ENCODE measurements at regions not wholly inside any gene's neighbourhood (a gene's known extent, or its start where the extent isn't known, plus 50 kb on each side); places are given as distances from the start of the nearest gene placed in this dataset.
A peak's percentile ranks its signal among the peaks of the same experiment; 100 is the strongest.

- no peaks in the 10 kb centered on the region for H3K4me1 ChIP-seq
- DNase-seq (ENCODE audit: low spot score in 2 of 2), result peak in 1 of 2 donors; percentile 16
- intact Hi-C loops (cut with DNase I), result no loop called here
- H3K36me3 ChIP-seq, result no peaks in the 10 kb centered on the region
- H3K27ac ChIP-seq, result no peak overlapping the region
- no peak for TF ChIP-seq CTCF (IDR thresholded peaks at IDR 0.05)
- no peaks in the 10 kb centered on the region for H3K27me3 ChIP-seq
- no peaks in the 10 kb centered on the region for H3K9me3 ChIP-seq
- no peak overlapping the region for H3K4me3 ChIP-seq
Measured at GRCh38 chr10:130416334-130417150, 280.4 kb downstream of the GLRX3 start.

GRCh38 chr10:130418731-130419130, 282.5 kb downstream of the GLRX3 start:
- Histone ChIP-seq H3K4me1 (no peaks in the 10 kb centered on the region), H3K4me3 (no peak overlapping the region), H3K9me3 (no peaks in the 10 kb centered on the region), H3K36me3 (no peaks in the 10 kb centered on the region), H3K27me3 (no peaks in the 10 kb centered on the region), H3K27ac (no peak overlapping the region)
- DNase-seq (ENCODE audit: low spot score in 2 of 2), result peak in 1 of 2 donors; percentile 45
- intact Hi-C loops (cut with DNase I), result no loop called here
- TF ChIP-seq CTCF (IDR thresholded peaks at IDR 0.05), result no peak

GRCh38 chr10:130421909-130422308, 285.7 kb downstream of the GLRX3 start:
- H3K9me3 ChIP-seq, result no peaks in the 10 kb centered on the region
- H3K27ac ChIP-seq, result no peak overlapping the region
- TF ChIP-seq CTCF (IDR thresholded peaks at IDR 0.05), result no peak
- H3K27me3 ChIP-seq, result no peaks in the 10 kb centered on the region
- H3K4me3 ChIP-seq, result no peak overlapping the region
- intact Hi-C loops (cut with DNase I), result no loop called here
- no peaks in the 10 kb centered on the region for H3K4me1 ChIP-seq
- H3K36me3 ChIP-seq, result no peaks in the 10 kb centered on the region
- DNase-seq (ENCODE audit: low spot score in 2 of 2), result no peak

GRCh38 chr10:130422366-130423324, 286.5 kb downstream of the GLRX3 start:
- no peaks in the 10 kb centered on the region for H3K27me3 ChIP-seq

More at GRCh38 chr10:130422366-130423324, 286.5 kb downstream of the GLRX3 start:
- Histone ChIP-seq H3K9me3 (no peaks in the 10 kb centered on the region), H3K4me1 (no peaks in the 10 kb centered on the region), H3K27ac (no peak overlapping the region), H3K36me3 (no peaks in the 10 kb centered on the region), H3K4me3 (no peak overlapping the region)
- no peak for TF ChIP-seq CTCF (IDR thresholded peaks at IDR 0.05)
- intact Hi-C loops (cut with DNase I), result no loop called here
- DNase-seq (ENCODE audit: low spot score in 2 of 2), result no peak

Data from ascending aorta (tissue), 2 donors.